ENCODE measurements at regions not wholly inside any gene's neighbourhood (a gene's known extent, or its start where the extent isn't known, plus 50 kb on each side); places are given as distances from the start of the nearest gene placed in this dataset.

GRCh38 chr1:223048026-223048425 is 95.0 kb downstream of the TLR5 start:
- no peak for ATAC-seq
- TF ChIP-seq ZC3H10 (CRISPR knock-in tag; IDR thresholded peaks at IDR 0.05) (no peak), ZNF70 (CRISPR knock-in tag; IDR thresholded peaks at IDR 0.05) (no peak), RARB (CRISPR knock-in tag; IDR thresholded peaks at IDR 0.05) (no peak), TOX (CRISPR knock-in tag; IDR thresholded peaks at IDR 0.05; ENCODE audit: borderline replicate concordance) (no peak), BACH2 (CRISPR knock-in tag; IDR thresholded peaks at IDR 0.05; ENCODE audit: borderline replicate concordance) (no peak), ISL1 (CRISPR knock-in tag; IDR thresholded peaks at IDR 0.05) (no peak), ZFP3 (CRISPR knock-in tag; IDR thresholded peaks at IDR 0.05) (no peak), GLIS3 (CRISPR knock-in tag; IDR thresholded peaks at IDR 0.05) (no peak), ESRRG (CRISPR knock-in tag; IDR thresholded peaks at IDR 0.05) (no peak), CSRNP3 (CRISPR knock-in tag; IDR thresholded peaks at IDR 0.05) (no peak), OSR1 (CRISPR knock-in tag; IDR thresholded peaks at IDR 0.05) (no peak), ZFP30 (CRISPR knock-in tag; IDR thresholded peaks at IDR 0.05) (no peak)

GRCh38 chr1:223052462-223052861 is 90.6 kb downstream of the TLR5 start:
- peak; percentile 30; the same call in 1 of the 3 replicates for ATAC-seq
- TF ChIP-seq ARNTL (CRISPR knock-in tag; IDR thresholded peaks at IDR 0.05; ENCODE audit: borderline replicate concordance, low read depth) = no peak
- no peak for TF ChIP-seq CSRNP3 (CRISPR knock-in tag; IDR thresholded peaks at IDR 0.05)
- no peak for TF ChIP-seq RARB (CRISPR knock-in tag; IDR thresholded peaks at IDR 0.05)
- TF ChIP-seq TOX (CRISPR knock-in tag; IDR thresholded peaks at IDR 0.05; ENCODE audit: borderline replicate concordance) = no peak
- no peak for TF ChIP-seq ZNF70 (CRISPR knock-in tag; IDR thresholded peaks at IDR 0.05)
- TF ChIP-seq ZFP30 (CRISPR knock-in tag; IDR thresholded peaks at IDR 0.05) = no peak
- no peak for TF ChIP-seq ZNF565 (CRISPR knock-in tag; conservative IDR thresholded peaks at IDR 0.05; ENCODE audit: low read depth)
- TF ChIP-seq ZFP3 (CRISPR knock-in tag; IDR thresholded peaks at IDR 0.05) = no peak
- no peak for TF ChIP-seq OSR1 (CRISPR knock-in tag; IDR thresholded peaks at IDR 0.05)
- no peak for TF ChIP-seq POU6F1 (CRISPR knock-in tag; IDR thresholded peaks at IDR 0.05; ENCODE audit: borderline replicate concordance, low read depth)
- TF ChIP-seq ESRRG (CRISPR knock-in tag; IDR thresholded peaks at IDR 0.05) = no peak
- no peak for TF ChIP-seq TSHZ2 (CRISPR knock-in tag; IDR thresholded peaks at IDR 0.05)
- no peak for TF ChIP-seq CREB5 (CRISPR knock-in tag; IDR thresholded peaks at IDR 0.05; ENCODE audit: low read depth)
- TF ChIP-seq CSDC2 (CRISPR knock-in tag; IDR thresholded peaks at IDR 0.05) = no peak
- TF ChIP-seq BACH2 (CRISPR knock-in tag; IDR thresholded peaks at IDR 0.05; ENCODE audit: borderline replicate concordance) = no peak
- TF ChIP-seq TCF4 (CRISPR knock-in tag; IDR thresholded peaks at IDR 0.05; ENCODE audit: borderline replicate concordance) = no peak
- TF ChIP-seq SNAI2 (CRISPR knock-in tag; IDR thresholded peaks at IDR 0.05) = no peak

GRCh38 chr1:223052931-223053330 is 90.1 kb downstream of the TLR5 start:
- TF ChIP-seq ARNTL (CRISPR knock-in tag; IDR thresholded peaks at IDR 0.05; ENCODE audit: borderline replicate concordance, low read depth) = no peak
- no peak for TF ChIP-seq POU6F1 (CRISPR knock-in tag; IDR thresholded peaks at IDR 0.05; ENCODE audit: borderline replicate concordance, low read depth)
- TF ChIP-seq CSDC2 (CRISPR knock-in tag; IDR thresholded peaks at IDR 0.05) = no peak
- no peak for TF ChIP-seq RARB (CRISPR knock-in tag; IDR thresholded peaks at IDR 0.05)
- TF ChIP-seq ZFP30 (CRISPR knock-in tag; IDR thresholded peaks at IDR 0.05) = no peak
- TF ChIP-seq ESRRG (CRISPR knock-in tag; IDR thresholded peaks at IDR 0.05) = no peak
- no peak for TF ChIP-seq ZC3H10 (CRISPR knock-in tag; IDR thresholded peaks at IDR 0.05)
- no peak for TF ChIP-seq ZNF8 (CRISPR knock-in tag; IDR thresholded peaks at IDR 0.05)
- ATAC-seq = no peak
